GM21423 (cell line): ENCODE measurements at regions not wholly inside any gene's neighbourhood (a gene's known extent, or its start where the extent isn't known, plus 50 kb on each side); places are given as distances from the start of the nearest gene placed in this dataset.

Source experiments
- ATAC-seq: cut with Tn5 transposase; IDR thresholded peaks from one replicate; pipeline ENCODE4 v1.9.1; 2021; ENCODE audit warnings: mild to moderate bottlenecking, moderate library complexity; ENCODE audit not compliant: unreplicated experiment

- ATAC-seq: no peak
Measured at GRCh38 chr2:195319548-195320412, 337.2 kb upstream of the SLC39A10 start.

- no peak for ATAC-seq
Measured at GRCh38 chr2:195319112-195319460, 337.9 kb upstream of the SLC39A10 start.

- ATAC-seq: no peak
Measured at GRCh38 chr2:195318440-195319111, 338.4 kb upstream of the SLC39A10 start.

GRCh38 chr2:195317550-195317949 lies 339.5 kb upstream of the SLC39A10 start:
- no peak for ATAC-seq

GRCh38 chr2:195316486-195316885 lies 340.5 kb upstream of the SLC39A10 start:
- no peak for ATAC-seq

GRCh38 chr2:195313962-195314361 lies 343.1 kb upstream of the SLC39A10 start:
- peak; percentile 71 for ATAC-seq

- no peak for ATAC-seq
Measured at GRCh38 chr2:195312662-195313061, 344.4 kb upstream of the SLC39A10 start.

- no peak for ATAC-seq
Measured at GRCh38 chr2:195308163-195308562, 348.9 kb upstream of the SLC39A10 start.

- ATAC-seq: no peak
Measured at GRCh38 chr2:195307751-195308150, 349.3 kb upstream of the SLC39A10 start.

- ATAC-seq: no peak
Measured at GRCh38 chr2:195304310-195304709, 352.7 kb upstream of the SLC39A10 start.

- ATAC-seq: no peak
Measured at GRCh38 chr2:195300631-195301030, 356.4 kb upstream of the SLC39A10 start.

- ATAC-seq: no peak
Measured at GRCh38 chr2:195299600-195299999, 357.4 kb upstream of the SLC39A10 start.

GRCh38 chr2:195296490-195296889 lies 360.5 kb upstream of the SLC39A10 start:
- ATAC-seq: no peak

GRCh38 chr2:195289081-195289480 lies 367.9 kb upstream of the SLC39A10 start:
- no peak for ATAC-seq

GRCh38 chr2:195279840-195280427 lies 377.1 kb upstream of the SLC39A10 start:
- no peak for ATAC-seq

GRCh38 chr2:195270466-195271039 lies 386.5 kb upstream of the SLC39A10 start:
- no peak for ATAC-seq

GRCh38 chr2:195269220-195269619 lies 387.8 kb upstream of the SLC39A10 start:
- ATAC-seq: no peak

GRCh38 chr2:195257979-195258378 lies 399.0 kb upstream of the SLC39A10 start:
- no peak for ATAC-seq

GRCh38 chr2:195252018-195252417 lies 405.0 kb upstream of the SLC39A10 start:
- ATAC-seq: no peak

- ATAC-seq: no peak
Measured at GRCh38 chr2:195251214-195251613, 405.8 kb upstream of the SLC39A10 start.

GRCh38 chr2:195238826-195239225 lies 418.2 kb upstream of the SLC39A10 start:
- ATAC-seq: no peak

- no peak for ATAC-seq
Measured at GRCh38 chr2:195238379-195238778, 418.6 kb upstream of the SLC39A10 start.
